ENCODE measurements at regions not wholly inside any gene's neighbourhood (a gene's known extent, or its start where the extent isn't known, plus 50 kb on each side); places are given as distances from the start of the nearest gene placed in this dataset.

DNA sequence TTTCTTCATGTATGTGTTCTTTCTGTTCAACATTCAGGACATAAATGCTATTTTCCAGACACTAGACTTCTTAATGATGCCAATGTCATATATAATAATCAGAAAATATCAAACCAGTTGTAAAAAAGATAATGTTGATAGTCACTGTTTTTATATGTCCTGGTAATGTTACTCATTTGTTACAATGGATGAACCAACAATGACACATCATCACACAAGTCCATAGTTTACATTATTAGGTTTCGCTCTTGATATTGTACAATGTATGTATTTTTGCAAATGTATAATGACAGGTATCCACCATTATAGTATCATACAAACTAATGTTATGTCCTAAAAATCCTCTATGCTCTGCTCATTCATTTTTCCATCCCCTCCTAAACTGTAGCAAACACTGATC, 243.8 kb upstream of the CDIN1 start:
- H3K9ac ChIP-seq (ENCODE audit: low read length) = no peak overlapping the region
- H3K4me1 ChIP-seq (ENCODE audit: control insufficient read depth, insufficient read depth, low read length) = peaks cover 12% of the 10 kb centered on the region
- H3K9me3 ChIP-seq (ENCODE audit: control insufficient read depth, low read length) = no peaks in the 10 kb centered on the region
- no peaks in the 10 kb centered on the region for H3K27me3 ChIP-seq (replicated peaks; ENCODE audit: control insufficient read depth, insufficient read depth, low read length)
- no peak for DNase-seq (ENCODE audit: low read depth)
- no peaks in the 10 kb centered on the region for H3K36me3 ChIP-seq (ENCODE audit: control insufficient read depth, insufficient read depth, low read length, severe bottlenecking)
- no peak overlapping the region for H3K4me3 ChIP-seq (ENCODE audit: low read length)

DNA sequence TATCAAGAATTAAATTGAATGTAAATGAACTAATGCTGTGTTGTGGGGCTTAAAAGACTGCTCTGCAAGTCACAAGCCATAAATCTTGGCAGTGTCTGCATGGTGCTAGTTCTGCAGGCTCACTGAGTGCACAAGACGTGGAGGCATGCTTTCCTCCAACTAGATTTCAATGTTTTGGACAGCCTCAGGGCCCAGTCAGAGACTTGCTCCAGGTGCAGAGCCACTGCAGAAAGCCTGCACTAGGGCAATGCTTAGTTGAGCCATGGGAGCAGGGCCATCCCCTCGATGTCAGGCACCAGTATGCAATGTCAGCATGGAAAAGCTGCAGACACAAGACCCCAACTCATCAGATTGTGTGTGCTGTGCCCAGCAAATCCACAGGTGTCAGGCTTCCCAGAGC, 234.5 kb upstream of the CDIN1 start:
- Histone ChIP-seq H3K27me3 (replicated peaks; ENCODE audit: control insufficient read depth, insufficient read depth, low read length) (no peaks in the 10 kb centered on the region), H3K4me3 (ENCODE audit: low read length) (no peak overlapping the region), H3K9ac (ENCODE audit: low read length) (no peak overlapping the region), H3K9me3 (ENCODE audit: control insufficient read depth, low read length) (no peaks in the 10 kb centered on the region), H3K4me1 (ENCODE audit: control insufficient read depth, insufficient read depth, low read length) (no peaks in the 10 kb centered on the region), H3K36me3 (ENCODE audit: control insufficient read depth, insufficient read depth, low read length, severe bottlenecking) (no peaks in the 10 kb centered on the region)
- DNase-seq (ENCODE audit: low read depth) = no peak

DNA sequence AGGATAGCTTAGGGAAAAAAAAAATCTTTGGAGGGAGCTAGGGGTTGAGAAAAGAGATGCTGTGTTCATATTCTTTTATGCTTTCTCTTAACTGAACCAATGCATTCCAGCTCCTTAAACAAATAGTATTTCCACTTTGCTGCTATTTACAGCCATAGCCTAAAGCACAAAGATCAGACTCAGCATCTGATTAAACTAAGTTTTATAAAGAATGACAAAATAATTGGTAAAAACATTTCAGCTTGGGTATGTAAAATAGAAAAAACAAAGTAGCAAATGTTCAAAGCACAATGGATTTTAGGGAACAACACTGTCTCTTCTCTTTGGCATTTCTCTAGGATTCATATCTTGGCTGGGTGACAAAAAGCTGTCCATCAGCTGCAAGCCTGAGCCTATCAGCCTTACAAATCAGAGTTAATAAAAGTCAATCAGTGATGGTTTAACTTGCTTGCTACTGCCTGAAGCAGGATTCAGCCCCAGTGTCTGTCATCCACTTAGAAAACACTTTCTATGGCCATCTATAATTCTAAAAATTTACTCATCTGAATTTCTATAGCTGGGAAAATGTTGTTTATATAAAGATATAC, 232.1 kb upstream of the CDIN1 start:
- H3K9ac ChIP-seq (ENCODE audit: low read length) = no peak overlapping the region
- DNase-seq (ENCODE audit: low read depth) = peak; percentile 70
- no peak overlapping the region for H3K4me3 ChIP-seq (ENCODE audit: low read length)
- no peaks in the 10 kb centered on the region for H3K9me3 ChIP-seq (ENCODE audit: control insufficient read depth, low read length)
- no peaks in the 10 kb centered on the region for H3K36me3 ChIP-seq (ENCODE audit: control insufficient read depth, insufficient read depth, low read length, severe bottlenecking)
- H3K4me1 ChIP-seq (ENCODE audit: control insufficient read depth, insufficient read depth, low read length) = no peaks in the 10 kb centered on the region
- no peaks in the 10 kb centered on the region for H3K27me3 ChIP-seq (replicated peaks; ENCODE audit: control insufficient read depth, insufficient read depth, low read length)

DNA sequence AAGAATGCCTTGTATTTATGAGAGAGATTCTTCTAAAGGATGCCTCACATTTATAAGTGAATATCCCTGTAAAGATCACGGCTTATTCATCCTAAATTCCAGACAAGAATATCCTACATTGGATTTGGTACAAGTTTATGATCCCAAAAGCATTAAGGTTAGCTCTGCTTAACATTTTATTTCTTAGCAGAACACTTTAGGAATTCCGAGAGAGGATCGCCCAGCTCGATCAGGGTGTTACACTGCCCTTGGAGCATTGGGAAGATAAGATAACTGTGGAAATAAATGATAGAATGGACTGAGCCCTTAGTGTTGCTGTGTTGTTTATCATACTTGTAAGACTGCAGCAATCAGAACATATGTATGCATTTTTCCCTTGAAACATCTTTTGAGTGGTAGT, 223.0 kb upstream of the CDIN1 start:
- H3K27me3 ChIP-seq (replicated peaks; ENCODE audit: control insufficient read depth, insufficient read depth, low read length) = no peaks in the 10 kb centered on the region
- no peak for DNase-seq (ENCODE audit: low read depth)

DNA sequence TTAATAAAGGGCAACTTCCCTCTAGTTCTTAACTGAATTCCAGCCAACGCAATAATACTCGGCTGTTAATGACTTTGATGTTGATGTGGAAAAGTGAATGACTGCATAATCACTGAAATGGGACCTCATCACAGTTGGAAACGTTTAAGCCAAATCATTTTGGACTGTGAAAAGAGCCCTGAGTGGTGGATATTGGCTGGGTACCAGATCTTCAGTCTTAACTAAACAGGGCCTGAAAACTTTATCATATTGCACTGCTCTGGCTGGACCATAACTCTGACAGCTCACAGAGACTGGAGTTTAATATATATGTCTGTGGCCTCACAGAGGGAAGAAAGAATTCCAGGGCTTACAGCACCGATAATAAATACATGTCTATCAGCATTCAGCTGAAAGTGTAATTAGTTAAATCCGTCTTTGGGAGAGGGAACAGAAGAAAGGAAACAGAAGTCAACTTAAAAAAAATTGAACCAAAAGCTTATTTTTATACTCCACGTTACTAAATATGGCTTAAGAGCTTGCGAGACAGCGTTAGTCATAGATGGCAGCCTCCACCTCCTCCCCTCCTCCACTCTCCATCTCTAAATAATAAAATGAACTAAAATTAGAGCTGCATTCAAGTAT, 222.3 kb upstream of the CDIN1 start:
- H3K27me3 ChIP-seq (replicated peaks; ENCODE audit: control insufficient read depth, insufficient read depth, low read length) = no peaks in the 10 kb centered on the region
- H3K9me3 ChIP-seq (ENCODE audit: control insufficient read depth, low read length) = no peaks in the 10 kb centered on the region
- H3K9ac ChIP-seq (ENCODE audit: low read length) = peak overlapping the region; percentile 83
- DNase-seq (ENCODE audit: low read depth) = peak; percentile 73
- peak overlapping the region; percentile 57 for H3K4me3 ChIP-seq (ENCODE audit: low read length)
- peaks cover 37% of the 10 kb centered on the region for H3K4me1 ChIP-seq (ENCODE audit: control insufficient read depth, insufficient read depth, low read length)
- no peaks in the 10 kb centered on the region for H3K36me3 ChIP-seq (ENCODE audit: control insufficient read depth, insufficient read depth, low read length, severe bottlenecking)

More for the DNA sequence above, 223.0 kb upstream of the CDIN1 start:
- Histone ChIP-seq H3K9ac (ENCODE audit: low read length) (peak overlapping the region; percentile 83), H3K36me3 (ENCODE audit: control insufficient read depth, insufficient read depth, low read length, severe bottlenecking) (no peaks in the 10 kb centered on the region), H3K9me3 (ENCODE audit: control insufficient read depth, low read length) (no peaks in the 10 kb centered on the region), H3K4me1 (ENCODE audit: control insufficient read depth, insufficient read depth, low read length) (peaks cover 31% of the 10 kb centered on the region), H3K4me3 (ENCODE audit: low read length) (peak overlapping the region; percentile 57)

DNA sequence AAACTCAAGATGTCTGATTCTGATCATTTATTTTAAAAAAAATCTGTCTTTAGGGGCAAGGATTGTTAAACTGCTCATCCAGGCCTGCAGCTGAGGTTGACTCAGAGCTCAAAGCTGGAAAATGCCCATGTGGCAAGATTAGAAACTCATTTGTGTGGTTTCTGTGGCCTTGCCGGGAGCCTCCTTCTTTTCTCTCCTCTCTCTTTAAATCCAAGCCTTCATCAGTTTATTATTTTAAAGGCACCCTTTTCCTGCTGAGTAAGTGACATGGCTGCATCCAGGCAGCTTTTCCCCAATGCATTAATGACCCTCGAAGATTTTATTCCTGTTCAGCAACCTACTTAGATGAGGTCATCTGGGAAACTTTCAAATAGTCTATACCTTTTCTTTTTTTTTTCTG, 221.3 kb upstream of the CDIN1 start:
- Histone ChIP-seq H3K9me3 (ENCODE audit: control insufficient read depth, low read length) (no peaks in the 10 kb centered on the region), H3K27me3 (replicated peaks; ENCODE audit: control insufficient read depth, insufficient read depth, low read length) (no peaks in the 10 kb centered on the region), H3K4me3 (ENCODE audit: low read length) (peak overlapping the region; percentile 57), H3K9ac (ENCODE audit: low read length) (peak overlapping the region; percentile 83), H3K36me3 (ENCODE audit: control insufficient read depth, insufficient read depth, low read length, severe bottlenecking) (no peaks in the 10 kb centered on the region), H3K4me1 (ENCODE audit: control insufficient read depth, insufficient read depth, low read length) (peaks cover 46% of the 10 kb centered on the region)
- DNase-seq (ENCODE audit: low read depth) = peak; percentile 77

DNA sequence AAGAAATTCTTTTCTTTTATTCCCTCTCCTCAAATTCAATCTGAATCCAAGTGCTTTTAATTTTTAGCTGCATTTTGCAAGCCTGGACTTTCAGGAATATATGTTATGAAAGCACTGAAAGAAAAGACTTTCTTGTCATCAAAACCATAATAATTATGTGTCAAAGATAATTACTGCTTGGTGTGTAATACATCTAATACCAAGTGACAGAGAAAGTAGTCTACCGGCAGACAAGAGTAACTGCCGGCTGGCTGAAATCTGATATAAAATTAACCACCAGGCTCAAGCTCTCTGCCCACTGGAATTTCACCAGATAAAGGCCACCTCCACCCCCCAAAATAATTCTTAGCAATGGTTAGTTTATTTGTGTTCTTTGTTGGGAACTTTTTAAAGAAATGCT, 220.9 kb upstream of the CDIN1 start:
- Histone ChIP-seq H3K4me1 (ENCODE audit: control insufficient read depth, insufficient read depth, low read length) (peaks cover 50% of the 10 kb centered on the region), H3K36me3 (ENCODE audit: control insufficient read depth, insufficient read depth, low read length, severe bottlenecking) (no peaks in the 10 kb centered on the region)

DNA sequence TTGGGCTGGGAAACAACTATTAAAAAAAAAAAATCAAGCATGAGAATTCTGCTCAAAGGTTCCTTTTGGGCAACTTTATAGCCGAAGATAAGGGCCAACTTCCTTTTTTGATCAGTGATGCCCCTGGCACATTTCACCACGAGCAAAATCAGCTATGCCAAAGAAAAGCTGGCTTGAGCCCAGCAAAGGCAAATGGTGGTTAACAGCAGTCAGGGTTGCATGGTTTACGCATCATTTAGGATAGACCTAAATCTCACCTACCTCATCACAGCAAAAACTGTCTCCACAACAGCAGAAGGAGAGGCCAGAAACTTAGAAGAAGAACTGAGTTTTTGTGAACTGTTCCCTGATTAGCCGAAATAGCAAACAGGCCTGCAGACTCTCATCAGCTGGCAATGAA, 220.1 kb upstream of the CDIN1 start:
- Histone ChIP-seq H3K4me3 (ENCODE audit: low read length) (no peak overlapping the region), H3K36me3 (ENCODE audit: control insufficient read depth, insufficient read depth, low read length, severe bottlenecking) (no peaks in the 10 kb centered on the region), H3K9me3 (ENCODE audit: control insufficient read depth, low read length) (no peaks in the 10 kb centered on the region), H3K9ac (ENCODE audit: low read length) (no peak overlapping the region), H3K4me1 (ENCODE audit: control insufficient read depth, insufficient read depth, low read length) (peaks cover 58% of the 10 kb centered on the region), H3K27me3 (replicated peaks; ENCODE audit: control insufficient read depth, insufficient read depth, low read length) (no peaks in the 10 kb centered on the region)
- DNase-seq (ENCODE audit: low read depth) = no peak

More for the DNA sequence above, 220.9 kb upstream of the CDIN1 start:
- DNase-seq (ENCODE audit: low read depth) = peak; percentile 48
- Histone ChIP-seq H3K4me3 (ENCODE audit: low read length) (no peak overlapping the region), H3K9ac (ENCODE audit: low read length) (peak overlapping the region; percentile 83), H3K27me3 (replicated peaks; ENCODE audit: control insufficient read depth, insufficient read depth, low read length) (no peaks in the 10 kb centered on the region), H3K9me3 (ENCODE audit: control insufficient read depth, low read length) (no peaks in the 10 kb centered on the region)

DNA sequence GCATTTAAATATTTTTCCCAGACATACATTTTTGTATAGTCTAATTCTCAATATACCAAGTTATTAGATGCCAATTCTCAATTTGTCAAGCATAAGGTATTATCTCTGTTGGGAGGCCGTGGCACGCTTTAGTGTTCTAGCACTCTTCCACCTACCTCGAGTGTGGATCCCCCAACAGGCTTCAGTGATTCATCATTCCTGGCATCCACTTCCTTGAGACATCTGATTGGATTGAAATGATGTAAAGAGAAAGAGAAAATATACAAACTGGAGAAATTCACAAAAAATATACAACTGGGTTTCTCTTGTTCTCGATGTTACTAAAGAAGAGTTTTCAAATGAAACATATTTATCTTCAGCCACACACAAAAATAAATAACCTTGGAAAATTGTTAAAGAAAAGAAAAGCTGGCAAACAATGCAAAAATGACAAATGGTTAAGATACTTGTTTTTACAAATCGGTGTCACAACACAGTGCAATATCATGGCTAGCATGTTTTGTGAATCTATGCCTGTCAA, 218.0 kb upstream of the CDIN1 start:
- Histone ChIP-seq H3K27me3 (replicated peaks; ENCODE audit: control insufficient read depth, insufficient read depth, low read length) (no peaks in the 10 kb centered on the region), H3K4me3 (ENCODE audit: low read length) (no peak overlapping the region), H3K36me3 (ENCODE audit: control insufficient read depth, insufficient read depth, low read length, severe bottlenecking) (no peaks in the 10 kb centered on the region), H3K4me1 (ENCODE audit: control insufficient read depth, insufficient read depth, low read length) (peaks cover 77% of the 10 kb centered on the region), H3K9me3 (ENCODE audit: control insufficient read depth, low read length) (no peaks in the 10 kb centered on the region), H3K9ac (ENCODE audit: low read length) (no peak overlapping the region)
- peak; percentile 58 for DNase-seq (ENCODE audit: low read depth)

DNA sequence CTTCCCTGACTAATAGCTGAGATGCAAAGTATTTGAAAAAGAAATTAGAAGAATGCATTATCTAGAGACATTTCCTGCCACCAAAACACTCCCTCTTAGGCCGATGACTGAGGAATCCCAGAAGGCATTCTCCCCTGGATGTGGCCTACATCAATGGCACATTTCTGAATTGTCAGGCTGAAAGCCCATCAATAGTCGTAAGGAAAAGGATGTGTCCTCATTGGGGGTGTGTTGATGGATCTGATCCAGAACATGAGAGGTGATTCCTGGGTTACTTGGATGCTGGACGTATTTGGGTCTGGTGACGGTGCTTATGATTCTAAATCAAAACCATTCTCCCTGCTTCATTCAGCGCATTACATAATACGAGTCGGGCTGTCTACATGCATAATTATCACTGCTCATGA, 216.9 kb upstream of the CDIN1 start:
- Histone ChIP-seq H3K27me3 (replicated peaks; ENCODE audit: control insufficient read depth, insufficient read depth, low read length) (no peaks in the 10 kb centered on the region), H3K36me3 (ENCODE audit: control insufficient read depth, insufficient read depth, low read length, severe bottlenecking) (no peaks in the 10 kb centered on the region), H3K9me3 (ENCODE audit: control insufficient read depth, low read length) (no peaks in the 10 kb centered on the region), H3K4me1 (ENCODE audit: control insufficient read depth, insufficient read depth, low read length) (peaks cover 66% of the 10 kb centered on the region), H3K4me3 (ENCODE audit: low read length) (no peak overlapping the region), H3K9ac (ENCODE audit: low read length) (peak overlapping the region; percentile 6)
- DNase-seq (ENCODE audit: low read depth) = no peak

DNA sequence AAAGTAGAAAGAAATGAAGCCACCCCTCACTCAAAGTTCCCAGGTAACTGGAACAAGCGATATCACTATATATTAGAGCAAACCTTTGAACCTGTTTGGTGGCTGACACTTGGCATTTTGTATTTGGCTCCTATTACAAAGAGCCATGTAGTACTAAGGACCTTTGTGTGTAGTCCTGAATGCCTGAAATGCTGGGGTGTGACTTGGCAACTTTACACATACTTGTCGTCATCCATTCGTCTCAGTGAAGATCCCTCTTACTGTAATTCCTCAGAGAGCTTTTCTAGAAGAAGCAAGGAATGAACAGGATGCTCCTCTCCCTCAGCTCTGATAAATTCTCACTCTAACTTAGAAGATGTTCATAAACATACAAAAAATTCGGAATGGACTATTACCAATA, 216.1 kb upstream of the CDIN1 start:
- Histone ChIP-seq H3K4me3 (ENCODE audit: low read length) (no peak overlapping the region), H3K27me3 (replicated peaks; ENCODE audit: control insufficient read depth, insufficient read depth, low read length) (no peaks in the 10 kb centered on the region), H3K4me1 (ENCODE audit: control insufficient read depth, insufficient read depth, low read length) (peaks cover 58% of the 10 kb centered on the region), H3K9ac (ENCODE audit: low read length) (no peak overlapping the region), H3K36me3 (ENCODE audit: control insufficient read depth, insufficient read depth, low read length, severe bottlenecking) (no peaks in the 10 kb centered on the region), H3K9me3 (ENCODE audit: control insufficient read depth, low read length) (no peaks in the 10 kb centered on the region)
- DNase-seq (ENCODE audit: low read depth) = no peak
